Keratinocyte (primary cell): ENCODE measurements at regions not wholly inside any gene's neighbourhood (a gene's known extent, or its start where the extent isn't known, plus 50 kb on each side); places are given as distances from the start of the nearest gene placed in this dataset.
"Not testable (repeated sequence)": the region's sequence is repeated elsewhere in the genome, so short reads cannot be mapped to it uniquely, and the experiment has no call there.

Source experiments
- CTCF ChIP-seq, 3 experiments: IDR thresholded peaks in 1 of 3; conservative IDR thresholded peaks in 1 of 3; optimal IDR thresholded peaks in 1 of 3; 2 replicates in 2 of 3; 3 replicates in 1 of 3; pipeline versions ENCODE3 to v1.5.1; 2011; ENCODE audit warnings: low read length in 3 of 3, mild to moderate bottlenecking in 3 of 3, moderate library complexity in 2 of 3, control low read depth in 1 of 3, inconsistent platforms in 1 of 3; ENCODE audit not compliant: insufficient read depth in 2 of 3; ENCODE audit errors: extremely low read depth in 1 of 3
- EZH2 ChIP-seq: IDR thresholded peaks from one replicate; pipeline ENCODE4 v1.6.1; 2012; ENCODE audit warnings: inconsistent platforms, mild to moderate bottlenecking, low read length, moderate library complexity

DNA sequence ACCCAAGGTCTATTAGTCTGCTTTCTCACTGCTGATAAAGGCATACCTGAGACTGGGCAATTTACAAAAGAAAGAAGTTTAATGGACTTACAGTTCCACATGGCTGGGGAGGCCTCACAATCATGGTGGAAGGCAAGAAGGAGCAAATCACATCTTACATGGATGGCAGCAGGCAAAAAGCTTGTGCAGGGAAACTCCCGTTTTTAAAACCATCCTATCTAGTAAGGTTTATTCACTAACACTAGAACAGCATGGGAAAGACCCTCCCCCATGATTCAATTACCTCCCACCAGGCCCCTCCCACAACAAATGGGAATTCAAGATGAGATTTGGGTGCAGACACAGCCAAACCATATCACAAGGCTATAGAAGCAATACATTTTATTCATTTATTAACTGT lies 1921.4 kb downstream of the PCDH9 start:
- not testable (repeated sequence) for TF ChIP-seq CTCF (optimal IDR thresholded peaks at IDR 0.05 in 1 of 3, IDR thresholded peaks at IDR 0.05 in 1 of 3, conservative IDR thresholded peaks at IDR 0.05 in 1 of 3; ENCODE audit: extremely low read depth in 1 of 3, insufficient read depth in 2 of 3, low read length in 3 of 3); EZH2
